AG04449 (cell line): ENCODE measurements at regions not wholly inside any gene's neighbourhood (a gene's known extent, or its start where the extent isn't known, plus 50 kb on each side); places are given as distances from the start of the nearest gene placed in this dataset.

Experiments
- CTCF ChIA-PET: fragments of 350-600 bp; formaldehyde crosslinking; extraction: SDS; loops from one replicate; lab custom pipeline; 2021; ENCODE audit warnings: antibody characterized with exemption; lab: Yijun Ruan, JAX
- POLR2A ChIA-PET: fragments of 400-600, 350-600 bp; formaldehyde crosslinking; extraction: SDS; loops from one replicate; lab custom pipeline; 2020; ENCODE audit warnings: antibody characterized with exemption, inconsistent platforms; lab: Yijun Ruan, JAX
- DNase-seq: peaks from one replicate; pipeline ENCODE4 v3.0.0-alpha.2; 2010; ENCODE audit warnings: low read depth, low spot score
- H3K4me3 ChIP-seq: 2 replicates; pipeline ENCODE4 v1.5.1; 2011; ENCODE audit warnings: low read depth, mild to moderate bottlenecking, control low read depth, low read length
- CTCF ChIP-seq: IDR thresholded peaks from one replicate; pipeline ENCODE4 v1.5.1; 2011; ENCODE audit warnings: mild to moderate bottlenecking, moderate library complexity, low read length, control low read depth, inconsistent platforms; ENCODE audit not compliant: insufficient read depth; ENCODE audit errors: missing control alignments

- H3K4me3 ChIP-seq: no peak overlapping the region
- ChIA-PET POLR2A (no interaction called here), CTCF (interaction anchor here (1.5 to 2.6 kb wide), 2 partner anchors 14 to 25 kb away, joined by 5 to 11 read pairs; no protein-coding TSS in a partner anchor)
- no peak for TF ChIP-seq CTCF
- no peak for DNase-seq
Measured at GRCh38 chr22:22085702-22086500, 103.3 kb upstream of the TOP3B start.

GRCh38 chr22:22084089-22084711 lies 101.6 kb upstream of the TOP3B start:
- no peak for TF ChIP-seq CTCF
- H3K4me3 ChIP-seq: no peak overlapping the region
- POLR2A ChIA-PET: no interaction called here
- CTCF ChIA-PET: interaction anchor here (1.3 to 2.6 kb wide), 2 partner anchors 16 to 27 kb away, joined by 3 to 11 read pairs; no protein-coding TSS in a partner anchor
- no peak for DNase-seq

GRCh38 chr22:22082960-22083359 lies 100.4 kb upstream of the TOP3B start:
- TF ChIP-seq CTCF: no peak
- no peak overlapping the region for H3K4me3 ChIP-seq
- ChIA-PET POLR2A (no interaction called here), CTCF (interaction anchor here (1.3 kb wide), 1 partner anchor 28 kb away, joined by 3 read pairs; no protein-coding TSS in a partner anchor)
- DNase-seq: no peak

GRCh38 chr22:22082229-22082835 lies 99.7 kb upstream of the TOP3B start:
- CTCF ChIA-PET: no interaction called here
- no peak for DNase-seq
- no peak for TF ChIP-seq CTCF
- no peak overlapping the region for H3K4me3 ChIP-seq
- POLR2A ChIA-PET: no interaction called here

- ChIA-PET POLR2A (no interaction called here), CTCF (no interaction called here)
- no peak for DNase-seq
- TF ChIP-seq CTCF: no peak
- no peak overlapping the region for H3K4me3 ChIP-seq
Measured at GRCh38 chr22:22080270-22080669, 97.7 kb upstream of the TOP3B start.
